Prostate gland (tissue), 2 donors: ENCODE measurements at regions not wholly inside any gene's neighbourhood (a gene's known extent, or its start where the extent isn't known, plus 50 kb on each side); places are given as distances from the start of the nearest gene placed in this dataset.
A peak's percentile ranks its signal among the peaks of the same experiment; 100 is the strongest.

Experiments used
- DNase-seq: peaks from one replicate; pipeline ENCODE4 v3.0.0-alpha.2; 2019; ENCODE audit warnings: low spot score
- H3K27ac ChIP-seq, 2 donors: fragments of 200-600 bp; sonication (generic); 2 replicates each; pipeline ENCODE4 v1.5.1; 2017 to 2019
- H3K27me3 ChIP-seq: fragments of 200-600 bp; sonication (generic); replicated peaks from 2 replicates; pipeline ENCODE4 v1.5.1; 2019; ENCODE audit not compliant: insufficient read depth
- H3K36me3 ChIP-seq, 2 donors: fragments of 200-600 bp; sonication (generic); 1 replicate in 1 of 2; 2 replicates in 1 of 2; pipeline versions ENCODE4 v1.5.1 to v1.8.1; 2017 to 2019
- H3K4me1 ChIP-seq: fragments of 200-600 bp; sonication (generic); replicated peaks from 2 replicates; pipeline ENCODE4 v1.5.1; 2019
- H3K4me3 ChIP-seq, 2 donors: fragments of 200-600 bp; sonication (generic); 2 replicates each; pipeline ENCODE4 v1.5.1; 2017 to 2019
- H3K9me3 ChIP-seq: fragments of 200-600 bp; sonication (generic); 2 replicates; pipeline ENCODE4 v1.5.1; 2017
- POLR2A ChIP-seq: fragments of 450-650 bp; IDR thresholded peaks from one replicate; pipeline ENCODE4 v1.6.1; 2016; ENCODE audit warnings: antibody characterized with exemption, mild to moderate bottlenecking
- POLR2AphosphoS5 ChIP-seq: sonication (generic); formaldehyde crosslinking; IDR thresholded peaks from one replicate; pipeline ENCODE4 v1.6.1; 2017; ENCODE audit warnings: antibody characterized with exemption
- WGBS: methylation state at CpG from one replicate; pipeline ENCODE4 v1.1.5; 2018; 5-methylcytosine and 5-hydroxymethylcytosine counted together
- intact Hi-C: fragments of 100-400 bp; cut with DNase I; formaldehyde crosslinking; loops from one replicate; pipeline ENCODE4 v1.14.2; 2022
- TF ChIP-seq, protein P1 (sequence below), 4 experiments: fragments of 200-600 bp in 2 of 4; fragments of 450-650 bp in 2 of 4; sonication (generic) in 2 of 4; IDR thresholded peaks; 1 replicate in 3 of 4; 2 replicates in 1 of 4; pipeline ENCODE4 v1.5.1; 2016 to 2019; ENCODE audit warnings: antibody characterized with exemption in 4 of 4, mild to moderate bottlenecking in 2 of 4, moderate library complexity in 2 of 4

DNA sequence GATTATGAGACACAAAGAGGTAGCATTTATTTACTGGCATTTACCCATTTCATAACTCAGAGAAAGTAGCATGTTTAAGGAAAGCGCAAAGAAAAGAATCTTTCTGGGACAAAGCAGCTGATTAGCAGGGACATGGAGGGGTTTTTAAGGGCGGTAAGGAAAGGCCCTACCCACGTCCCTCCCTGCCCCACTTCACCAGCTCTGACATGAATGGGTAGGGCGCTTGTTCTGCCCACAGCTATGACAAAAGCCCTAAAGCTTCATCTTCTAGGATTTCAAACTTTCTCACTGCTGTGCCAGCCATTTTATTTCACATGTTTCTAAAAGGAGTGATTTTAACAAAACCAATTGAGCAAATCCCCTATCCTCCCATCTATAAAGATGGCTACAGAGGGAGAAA lies 406.9 kb upstream of the KLF6 start:
- TF ChIP-seq, protein P1, sequence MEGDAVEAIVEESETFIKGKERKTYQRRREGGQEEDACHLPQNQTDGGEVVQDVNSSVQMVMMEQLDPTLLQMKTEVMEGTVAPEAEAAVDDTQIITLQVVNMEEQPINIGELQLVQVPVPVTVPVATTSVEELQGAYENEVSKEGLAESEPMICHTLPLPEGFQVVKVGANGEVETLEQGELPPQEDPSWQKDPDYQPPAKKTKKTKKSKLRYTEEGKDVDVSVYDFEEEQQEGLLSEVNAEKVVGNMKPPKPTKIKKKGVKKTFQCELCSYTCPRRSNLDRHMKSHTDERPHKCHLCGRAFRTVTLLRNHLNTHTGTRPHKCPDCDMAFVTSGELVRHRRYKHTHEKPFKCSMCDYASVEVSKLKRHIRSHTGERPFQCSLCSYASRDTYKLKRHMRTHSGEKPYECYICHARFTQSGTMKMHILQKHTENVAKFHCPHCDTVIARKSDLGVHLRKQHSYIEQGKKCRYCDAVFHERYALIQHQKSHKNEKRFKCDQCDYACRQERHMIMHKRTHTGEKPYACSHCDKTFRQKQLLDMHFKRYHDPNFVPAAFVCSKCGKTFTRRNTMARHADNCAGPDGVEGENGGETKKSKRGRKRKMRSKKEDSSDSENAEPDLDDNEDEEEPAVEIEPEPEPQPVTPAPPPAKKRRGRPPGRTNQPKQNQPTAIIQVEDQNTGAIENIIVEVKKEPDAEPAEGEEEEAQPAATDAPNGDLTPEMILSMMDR (IDR thresholded peaks at IDR 0.05) = no peak
- no peak for TF ChIP-seq POLR2AphosphoS5
- TF ChIP-seq POLR2A = no peak
- H3K27me3 ChIP-seq = no peaks in the 10 kb centered on the region
- H3K36me3 ChIP-seq = no peaks in the 10 kb centered on the region
- H3K4me3 ChIP-seq = no peak overlapping the region
- no peak for DNase-seq
- H3K9me3 ChIP-seq = no peaks in the 10 kb centered on the region
- intact Hi-C loops = loop anchor here (10.0 kb wide), 3 partner anchors 97 to 463 kb away; partner anchors contain the start of gene KLF6
- no peak overlapping the region for H3K27ac ChIP-seq
- WGBS = 79% methylated on average over 4 of the region's 4 CpGs
- H3K4me1 ChIP-seq = no peaks in the 10 kb centered on the region

DNA sequence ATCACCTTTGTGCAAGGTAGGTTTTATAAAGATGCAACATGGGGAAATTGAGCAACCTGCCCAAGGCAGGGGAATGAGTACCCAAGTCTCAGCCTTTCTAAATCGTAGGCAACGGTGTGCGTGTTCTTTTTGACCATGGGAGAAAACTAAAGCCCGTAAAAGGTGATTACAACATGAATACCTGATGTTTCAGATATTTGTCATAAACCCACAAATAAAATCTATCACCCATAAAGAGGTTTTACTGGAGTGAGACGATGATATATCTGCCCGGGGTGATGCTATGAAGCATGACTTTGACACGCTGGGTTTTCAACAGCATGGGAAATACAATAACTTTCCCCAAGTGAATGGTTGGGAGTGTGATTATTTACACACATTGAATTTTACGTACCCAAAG lies 406.3 kb upstream of the KLF6 start:
- Histone ChIP-seq H3K27me3 (no peaks in the 10 kb centered on the region), H3K27ac (no peak overlapping the region), H3K36me3 (no peaks in the 10 kb centered on the region), H3K4me3 (no peak overlapping the region), H3K4me1 (no peaks in the 10 kb centered on the region), H3K9me3 (no peaks in the 10 kb centered on the region)
- intact Hi-C loops = loop anchor here (10.0 kb wide), 3 partner anchors 97 to 463 kb away; partner anchors contain the start of gene KLF6
- DNase-seq = no peak
- no peak for TF ChIP-seq POLR2A
- TF ChIP-seq POLR2AphosphoS5 = peak; percentile 3
- TF ChIP-seq, protein P1 (IDR thresholded peaks at IDR 0.05) = no peak
- WGBS = 38% methylated on average over 8 of the region's 8 CpGs

DNA sequence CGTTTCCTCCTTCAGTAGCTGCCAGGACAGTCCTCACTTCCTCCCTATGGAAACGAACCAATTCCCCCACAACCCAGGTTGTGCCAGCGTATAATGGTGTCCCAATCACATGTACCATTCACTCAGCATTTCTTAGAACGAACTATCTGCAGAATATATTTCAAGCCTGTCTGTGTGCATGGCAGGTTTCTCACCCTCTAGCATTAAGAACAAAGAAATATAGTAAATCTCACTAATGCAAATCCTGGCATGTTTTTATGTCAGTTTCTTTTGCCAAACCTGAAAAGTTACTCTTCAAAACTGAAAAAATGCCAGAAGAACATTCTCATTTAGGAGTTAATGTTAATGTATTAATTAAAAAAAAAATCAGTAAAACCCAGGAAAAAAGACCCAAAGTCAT lies 405.9 kb upstream of the KLF6 start:
- TF ChIP-seq POLR2A (no peak), POLR2AphosphoS5 (no peak)
- TF ChIP-seq, protein P1 (IDR thresholded peaks at IDR 0.05) = no peak
- intact Hi-C loops = loop anchor here (10.0 kb wide), 3 partner anchors 96 to 464 kb away; partner anchors contain the start of gene KLF6
- Histone ChIP-seq H3K27me3 (no peaks in the 10 kb centered on the region), H3K4me1 (no peaks in the 10 kb centered on the region), H3K36me3 (no peaks in the 10 kb centered on the region), H3K27ac (no peak overlapping the region), H3K4me3 (no peak overlapping the region), H3K9me3 (no peaks in the 10 kb centered on the region)
- no peak for DNase-seq
- 37% methylated on average over 4 of the region's 4 CpGs for WGBS

DNA sequence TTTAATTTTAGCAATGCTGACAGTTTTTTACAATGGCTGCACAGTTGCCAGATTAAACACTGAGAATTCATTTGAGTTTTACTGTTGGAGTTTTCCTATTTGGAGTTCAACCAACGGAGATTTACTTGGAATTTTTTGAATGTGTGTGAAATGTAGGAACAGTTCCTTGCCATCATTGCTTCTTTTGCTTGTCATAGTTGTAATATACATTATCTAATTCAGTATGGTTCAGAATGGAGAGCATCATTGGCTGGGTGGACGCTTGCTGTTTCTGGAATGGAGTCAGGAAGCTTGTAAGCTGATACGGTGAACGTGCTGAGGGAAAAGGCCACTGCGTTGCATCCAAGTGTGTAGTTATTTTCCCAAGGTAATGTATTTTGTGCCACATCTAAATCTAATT lies 404.3 kb upstream of the KLF6 start:
- TF ChIP-seq POLR2A = no peak
- TF ChIP-seq, protein P1 (IDR thresholded peaks at IDR 0.05) = no peak
- TF ChIP-seq POLR2AphosphoS5 = no peak
- H3K27me3 ChIP-seq = no peaks in the 10 kb centered on the region
- intact Hi-C loops = no loop called here
- H3K9me3 ChIP-seq = no peaks in the 10 kb centered on the region
- H3K36me3 ChIP-seq = no peaks in the 10 kb centered on the region
- no peak overlapping the region for H3K27ac ChIP-seq
- DNase-seq = no peak
- 26% methylated on average over 5 of the region's 5 CpGs for WGBS
- H3K4me3 ChIP-seq = no peak overlapping the region
- H3K4me1 ChIP-seq = no peaks in the 10 kb centered on the region

DNA sequence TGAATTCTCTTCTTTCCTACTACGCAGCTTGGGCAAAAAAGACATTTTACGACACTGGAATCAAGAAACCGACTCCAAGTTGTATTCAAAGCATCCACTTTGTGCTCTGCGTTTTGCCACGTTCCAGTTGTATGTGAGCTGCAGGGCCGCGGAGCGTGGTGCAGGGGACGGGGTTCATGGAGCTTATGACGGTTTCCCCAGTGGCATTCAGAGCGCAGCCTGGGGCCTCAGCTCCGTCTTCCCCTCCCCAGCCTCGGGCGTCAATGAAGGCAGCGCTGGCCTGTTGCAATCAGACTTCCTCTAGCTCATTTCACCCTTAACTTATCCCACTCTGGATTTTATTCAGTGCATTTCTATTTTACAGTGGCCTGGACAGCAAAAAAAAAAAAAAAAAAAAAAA lies 403.4 kb upstream of the KLF6 start:
- no peak overlapping the region for H3K4me3 ChIP-seq
- no peaks in the 10 kb centered on the region for H3K36me3 ChIP-seq
- 96% methylated on average over 15 of the region's 15 CpGs for WGBS
- H3K4me1 ChIP-seq = no peaks in the 10 kb centered on the region
- TF ChIP-seq POLR2A (no peak), POLR2AphosphoS5 (no peak)
- TF ChIP-seq, protein P1 (IDR thresholded peaks at IDR 0.05) = no peak
- H3K27ac ChIP-seq = no peak overlapping the region
- H3K27me3 ChIP-seq = no peaks in the 10 kb centered on the region
- H3K9me3 ChIP-seq = no peaks in the 10 kb centered on the region
- no peak for DNase-seq
- intact Hi-C loops = no loop called here
